ENCODE measurements at regions not wholly inside any gene's neighbourhood (a gene's known extent, or its start where the extent isn't known, plus 50 kb on each side); places are given as distances from the start of the nearest gene placed in this dataset.

GRCh38 chr22:48551061-48551460 lies 1276.6 kb downstream of the BRD1 start:
- no peak for DNase-seq (ENCODE audit: low read depth)

GRCh38 chr22:48548391-48548790 lies 1279.3 kb downstream of the BRD1 start:
- DNase-seq (ENCODE audit: low read depth): no peak

GRCh38 chr22:48547971-48548370 lies 1279.7 kb downstream of the BRD1 start:
- DNase-seq (ENCODE audit: low read depth): no peak

GRCh38 chr22:48546653-48547424 lies 1280.8 kb downstream of the BRD1 start:
- DNase-seq (ENCODE audit: low read depth): no peak

- DNase-seq (ENCODE audit: low read depth): no peak
Observed at GRCh38 chr22:48545987-48546386, 1281.7 kb downstream of the BRD1 start.

GRCh38 chr22:48541401-48542098 lies 1286.1 kb downstream of the BRD1 start:
- no peak for DNase-seq (ENCODE audit: low read depth)

GRCh38 chr22:48539261-48539660 lies 1288.4 kb downstream of the BRD1 start:
- no peak for DNase-seq (ENCODE audit: low read depth)

- no peak for DNase-seq (ENCODE audit: low read depth)
Observed at GRCh38 chr22:48538291-48538820, 1289.3 kb downstream of the BRD1 start.

- DNase-seq (ENCODE audit: low read depth): no peak
Observed at GRCh38 chr22:48537343-48537680, 1290.4 kb downstream of the BRD1 start.

GRCh38 chr22:48536541-48537342 lies 1290.9 kb downstream of the BRD1 start:
- peak; percentile 0 for DNase-seq (ENCODE audit: low read depth)

- DNase-seq (ENCODE audit: low read depth): no peak
Observed at GRCh38 chr22:48535868-48536540, 1291.7 kb downstream of the BRD1 start.

- DNase-seq (ENCODE audit: low read depth): no peak
Observed at GRCh38 chr22:48534395-48534958, 1293.2 kb downstream of the BRD1 start.

- DNase-seq (ENCODE audit: low read depth): no peak
Observed at GRCh38 chr22:48532986-48533385, 1294.7 kb downstream of the BRD1 start.

GRCh38 chr22:48531761-48532435 lies 1295.8 kb downstream of the BRD1 start:
- DNase-seq (ENCODE audit: low read depth): no peak

GRCh38 chr22:48531108-48531507 lies 1296.6 kb downstream of the BRD1 start:
- no peak for DNase-seq (ENCODE audit: low read depth)

- no peak for DNase-seq (ENCODE audit: low read depth)
Observed at GRCh38 chr22:48530666-48531065, 1297.0 kb downstream of the BRD1 start.

GRCh38 chr22:48528221-48528915 lies 1299.3 kb downstream of the BRD1 start:
- no peak for DNase-seq (ENCODE audit: low read depth)

GRCh38 chr22:48523761-48524160 lies 1303.9 kb downstream of the BRD1 start:
- no peak for DNase-seq (ENCODE audit: low read depth)

- no peak for DNase-seq (ENCODE audit: low read depth)
Observed at GRCh38 chr22:48523091-48523490, 1304.6 kb downstream of the BRD1 start.

GRCh38 chr22:48522271-48522670 lies 1305.4 kb downstream of the BRD1 start:
- DNase-seq (ENCODE audit: low read depth): no peak
